GM23338 (cell line): ENCODE measurements at regions not wholly inside any gene's neighbourhood (a gene's known extent, or its start where the extent isn't known, plus 50 kb on each side); places are given as distances from the start of the nearest gene placed in this dataset.

Experiments used
- ATAC-seq: fragments of 200-7000 bp; cut with Tn5 transposase; 3 replicates; pipeline ENCODE4 v1.9.1; 2020
- DNase-seq: peaks from one replicate; pipeline ENCODE4 v3.0.0-alpha.2; 2015; ENCODE audit warnings: low spot score
- H2AFZ ChIP-seq: fragments of 200-600 bp; sonication (generic); 2 replicates; pipeline ENCODE4 v1.8.0; 2016; ENCODE audit warnings: antibody characterized with exemption, mild to moderate bottlenecking, moderate library complexity
- H3F3A ChIP-seq: fragments of 200-600 bp; sonication (generic); replicated peaks from 2 replicates; pipeline ENCODE4 v1.8.0; 2017; ENCODE audit warnings: antibody characterized with exemption, mixed run types, low read depth
- H3K27ac ChIP-seq: fragments of 200-600 bp; sonication (generic); 2 replicates; pipeline ENCODE4 v1.6.1; 2016; ENCODE audit warnings: low read depth
- H3K27me3 ChIP-seq: fragments of 200-600 bp; sonication (generic); 2 replicates; pipeline ENCODE4 v1.8.0; 2016; ENCODE audit warnings: mild to moderate bottlenecking, mixed run types, moderate library complexity; ENCODE audit not compliant: insufficient read depth
- H3K36me3 ChIP-seq: fragments of 200-600 bp; sonication (generic); 2 replicates; pipeline ENCODE4 v1.8.0; 2016; ENCODE audit warnings: mild to moderate bottlenecking; ENCODE audit not compliant: insufficient read depth
- H3K4me1 ChIP-seq: fragments of 200-600 bp; sonication (generic); 2 replicates; pipeline ENCODE4 v1.8.0; 2016; ENCODE audit warnings: mild to moderate bottlenecking, moderate library complexity; ENCODE audit not compliant: insufficient read depth
- H3K4me2 ChIP-seq: fragments of 200-600 bp; sonication (generic); 2 replicates; pipeline ENCODE4 v1.7.1; 2017; ENCODE audit warnings: mixed run types
- H3K4me3 ChIP-seq: fragments of 200-600 bp; sonication (generic); 2 replicates; pipeline ENCODE4 v1.6.1; 2016; ENCODE audit warnings: mixed run types
- H3K79me2 ChIP-seq: fragments of 200-600 bp; sonication (generic); replicated peaks from 2 replicates; pipeline ENCODE4 v1.8.0; 2017; ENCODE audit warnings: mild to moderate bottlenecking; ENCODE audit not compliant: insufficient read depth
- H3K9me2 ChIP-seq: fragments of 200-600 bp; sonication (generic); 2 replicates; pipeline ENCODE4 v1.8.0; 2017; ENCODE audit not compliant: insufficient read depth
- H4K20me1 ChIP-seq: fragments of 200-600 bp; sonication (generic); replicated peaks from 2 replicates; pipeline ENCODE4 v1.8.0; 2017; ENCODE audit warnings: mild to moderate bottlenecking; ENCODE audit not compliant: insufficient read depth
- H3K27ac Mint-ChIP-seq: 2 replicates; pipeline ENCODE4 v1.8.0; 2020; ENCODE audit warnings: inconsistent platforms, mild to moderate bottlenecking, moderate library complexity, mixed read lengths
- H3K27me3 Mint-ChIP-seq: 3 replicates; pipeline ENCODE4 v1.8.0; 2022; ENCODE audit warnings: low read depth, mild to moderate bottlenecking, moderate library complexity, mixed read lengths, inconsistent platforms; ENCODE audit not compliant: insufficient read depth, poor library complexity
- H3K36me3 Mint-ChIP-seq: 3 replicates; pipeline ENCODE4 v1.8.0; 2021; ENCODE audit warnings: low read depth, mild to moderate bottlenecking, inconsistent platforms, moderate library complexity, mixed read lengths
- H3K4me1 Mint-ChIP-seq: 3 replicates; pipeline ENCODE4 v1.8.0; 2020; ENCODE audit warnings: mild to moderate bottlenecking, inconsistent platforms, mixed read lengths
- H3K4me3 Mint-ChIP-seq: 3 replicates; pipeline ENCODE4 v1.8.0; 2021; ENCODE audit warnings: moderate library complexity, mild to moderate bottlenecking, inconsistent platforms, mixed read lengths
- H3K9me3 Mint-ChIP-seq: 3 replicates; pipeline ENCODE4 v1.8.0; 2020; ENCODE audit warnings: moderate library complexity, mild to moderate bottlenecking, inconsistent platforms, mixed read lengths
- EZH2 ChIP-seq: fragments of 200-600 bp; sonication (generic); IDR thresholded peaks from one replicate; pipeline ENCODE4 v1.8.0; 2017; ENCODE audit warnings: antibody characterized with exemption, mild to moderate bottlenecking, low read depth; ENCODE audit not compliant: unreplicated experiment
- EZH2phosphoT487 ChIP-seq: fragments of 200-600 bp; sonication (generic); IDR thresholded peaks from one replicate; pipeline ENCODE4 v1.8.1; 2018; ENCODE audit warnings: antibody characterized with exemption; ENCODE audit not compliant: unreplicated experiment
- JUNB ChIP-seq: IDR thresholded peaks from one replicate; pipeline ENCODE4 v1.6.1; 2016; ENCODE audit warnings: antibody characterized with exemption; ENCODE audit not compliant: unreplicated experiment
- NANOG ChIP-seq: IDR thresholded peaks from 2 replicates; pipeline ENCODE4 v1.6.1; 2016; ENCODE audit warnings: antibody characterized with exemption, borderline replicate concordance
- STAT1 ChIP-seq: IDR thresholded peaks from one replicate; pipeline ENCODE4 v1.6.1; 2016; ENCODE audit warnings: antibody characterized with exemption; ENCODE audit not compliant: unreplicated experiment
- ZNF114 ChIP-seq: fragments of 250-450 bp; sonication (Bioruptor Pico); IDR thresholded peaks from 2 replicates; pipeline ENCODE4 v1.5.0; 2020; ENCODE audit warnings: mild to moderate bottlenecking, moderate library complexity
- ZNF331 ChIP-seq: fragments of 250-450 bp; sonication (Bioruptor Pico); IDR thresholded peaks from 2 replicates; pipeline ENCODE4 v1.5.0; 2020; ENCODE audit warnings: low read depth, mild to moderate bottlenecking, moderate library complexity
- TF ChIP-seq, protein P1 (sequence below): fragments of 250-450 bp; sonication (Bioruptor Pico); IDR thresholded peaks from 2 replicates; pipeline ENCODE4 v1.5.0; 2020; ENCODE audit warnings: mild to moderate bottlenecking, moderate library complexity
- TF ChIP-seq, protein P2 (sequence below): IDR thresholded peaks from one replicate; pipeline ENCODE4 v1.6.1; 2018; ENCODE audit warnings: antibody characterized with exemption; ENCODE audit not compliant: unreplicated experiment
- TF ChIP-seq, protein P3 (sequence below), 2 experiments: fragments of 200-600 bp in 1 of 2; sonication (generic) in 1 of 2; conservative IDR thresholded peaks; 2 replicates each; pipeline versions ENCODE4 v1.5.1 to v1.6.1; 2016 to 2017; ENCODE audit warnings: antibody characterized with exemption in 2 of 2, low read depth in 2 of 2, mild to moderate bottlenecking in 2 of 2, moderate library complexity in 1 of 2
- TF ChIP-seq, protein P4 (sequence below): IDR thresholded peaks from 2 replicates; pipeline ENCODE4 v1.6.1; 2016; ENCODE audit warnings: antibody characterized with exemption

DNA sequence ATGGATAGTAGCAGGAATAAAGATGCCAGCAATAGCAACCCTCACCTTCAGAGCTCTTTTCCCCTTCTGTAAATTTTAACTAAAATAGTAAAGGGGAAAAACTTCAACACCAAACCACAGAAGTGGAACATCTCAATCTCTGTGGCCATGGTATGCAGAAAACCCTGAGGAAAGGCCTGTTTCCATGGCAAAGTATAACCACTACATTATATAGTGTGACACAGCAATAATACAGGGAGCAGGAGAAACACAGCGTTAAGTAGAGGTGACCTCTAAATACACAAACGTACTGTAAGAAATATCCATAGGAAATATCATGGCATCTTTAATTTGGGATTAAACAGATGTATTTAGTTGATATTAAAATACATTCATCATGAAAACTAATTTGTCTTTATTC lies 106.4 kb downstream of the SLC24A2 start:
- Mint-ChIP-seq H3K27me3 (no peaks in the 10 kb centered on the region), H3K4me3 (no peak overlapping the region), H3K9me3 (peaks cover 20% of the 10 kb centered on the region), H3K4me1 (peaks cover 16% of the 10 kb centered on the region), H3K27ac (no peak overlapping the region; the same call in 1 of the 2 replicates), H3K36me3 (peaks cover 20% of the 10 kb centered on the region)
- Histone ChIP-seq H2AFZ (no peak overlapping the region), H3K27ac (no peak overlapping the region), H3K4me2 (no peak overlapping the region), H3F3A (no peaks in the 10 kb centered on the region), H3K36me3 (peaks cover 4% of the 10 kb centered on the region; the same call in 1 of the 2 replicates), H4K20me1 (no peaks in the 10 kb centered on the region), H3K79me2 (no peaks in the 10 kb centered on the region), H3K27me3 (no peaks in the 10 kb centered on the region), H3K9me2 (no peaks in the 10 kb centered on the region), H3K4me3 (no peak overlapping the region), H3K4me1 (peaks cover 9% of the 10 kb centered on the region)
- TF ChIP-seq, protein P1, sequence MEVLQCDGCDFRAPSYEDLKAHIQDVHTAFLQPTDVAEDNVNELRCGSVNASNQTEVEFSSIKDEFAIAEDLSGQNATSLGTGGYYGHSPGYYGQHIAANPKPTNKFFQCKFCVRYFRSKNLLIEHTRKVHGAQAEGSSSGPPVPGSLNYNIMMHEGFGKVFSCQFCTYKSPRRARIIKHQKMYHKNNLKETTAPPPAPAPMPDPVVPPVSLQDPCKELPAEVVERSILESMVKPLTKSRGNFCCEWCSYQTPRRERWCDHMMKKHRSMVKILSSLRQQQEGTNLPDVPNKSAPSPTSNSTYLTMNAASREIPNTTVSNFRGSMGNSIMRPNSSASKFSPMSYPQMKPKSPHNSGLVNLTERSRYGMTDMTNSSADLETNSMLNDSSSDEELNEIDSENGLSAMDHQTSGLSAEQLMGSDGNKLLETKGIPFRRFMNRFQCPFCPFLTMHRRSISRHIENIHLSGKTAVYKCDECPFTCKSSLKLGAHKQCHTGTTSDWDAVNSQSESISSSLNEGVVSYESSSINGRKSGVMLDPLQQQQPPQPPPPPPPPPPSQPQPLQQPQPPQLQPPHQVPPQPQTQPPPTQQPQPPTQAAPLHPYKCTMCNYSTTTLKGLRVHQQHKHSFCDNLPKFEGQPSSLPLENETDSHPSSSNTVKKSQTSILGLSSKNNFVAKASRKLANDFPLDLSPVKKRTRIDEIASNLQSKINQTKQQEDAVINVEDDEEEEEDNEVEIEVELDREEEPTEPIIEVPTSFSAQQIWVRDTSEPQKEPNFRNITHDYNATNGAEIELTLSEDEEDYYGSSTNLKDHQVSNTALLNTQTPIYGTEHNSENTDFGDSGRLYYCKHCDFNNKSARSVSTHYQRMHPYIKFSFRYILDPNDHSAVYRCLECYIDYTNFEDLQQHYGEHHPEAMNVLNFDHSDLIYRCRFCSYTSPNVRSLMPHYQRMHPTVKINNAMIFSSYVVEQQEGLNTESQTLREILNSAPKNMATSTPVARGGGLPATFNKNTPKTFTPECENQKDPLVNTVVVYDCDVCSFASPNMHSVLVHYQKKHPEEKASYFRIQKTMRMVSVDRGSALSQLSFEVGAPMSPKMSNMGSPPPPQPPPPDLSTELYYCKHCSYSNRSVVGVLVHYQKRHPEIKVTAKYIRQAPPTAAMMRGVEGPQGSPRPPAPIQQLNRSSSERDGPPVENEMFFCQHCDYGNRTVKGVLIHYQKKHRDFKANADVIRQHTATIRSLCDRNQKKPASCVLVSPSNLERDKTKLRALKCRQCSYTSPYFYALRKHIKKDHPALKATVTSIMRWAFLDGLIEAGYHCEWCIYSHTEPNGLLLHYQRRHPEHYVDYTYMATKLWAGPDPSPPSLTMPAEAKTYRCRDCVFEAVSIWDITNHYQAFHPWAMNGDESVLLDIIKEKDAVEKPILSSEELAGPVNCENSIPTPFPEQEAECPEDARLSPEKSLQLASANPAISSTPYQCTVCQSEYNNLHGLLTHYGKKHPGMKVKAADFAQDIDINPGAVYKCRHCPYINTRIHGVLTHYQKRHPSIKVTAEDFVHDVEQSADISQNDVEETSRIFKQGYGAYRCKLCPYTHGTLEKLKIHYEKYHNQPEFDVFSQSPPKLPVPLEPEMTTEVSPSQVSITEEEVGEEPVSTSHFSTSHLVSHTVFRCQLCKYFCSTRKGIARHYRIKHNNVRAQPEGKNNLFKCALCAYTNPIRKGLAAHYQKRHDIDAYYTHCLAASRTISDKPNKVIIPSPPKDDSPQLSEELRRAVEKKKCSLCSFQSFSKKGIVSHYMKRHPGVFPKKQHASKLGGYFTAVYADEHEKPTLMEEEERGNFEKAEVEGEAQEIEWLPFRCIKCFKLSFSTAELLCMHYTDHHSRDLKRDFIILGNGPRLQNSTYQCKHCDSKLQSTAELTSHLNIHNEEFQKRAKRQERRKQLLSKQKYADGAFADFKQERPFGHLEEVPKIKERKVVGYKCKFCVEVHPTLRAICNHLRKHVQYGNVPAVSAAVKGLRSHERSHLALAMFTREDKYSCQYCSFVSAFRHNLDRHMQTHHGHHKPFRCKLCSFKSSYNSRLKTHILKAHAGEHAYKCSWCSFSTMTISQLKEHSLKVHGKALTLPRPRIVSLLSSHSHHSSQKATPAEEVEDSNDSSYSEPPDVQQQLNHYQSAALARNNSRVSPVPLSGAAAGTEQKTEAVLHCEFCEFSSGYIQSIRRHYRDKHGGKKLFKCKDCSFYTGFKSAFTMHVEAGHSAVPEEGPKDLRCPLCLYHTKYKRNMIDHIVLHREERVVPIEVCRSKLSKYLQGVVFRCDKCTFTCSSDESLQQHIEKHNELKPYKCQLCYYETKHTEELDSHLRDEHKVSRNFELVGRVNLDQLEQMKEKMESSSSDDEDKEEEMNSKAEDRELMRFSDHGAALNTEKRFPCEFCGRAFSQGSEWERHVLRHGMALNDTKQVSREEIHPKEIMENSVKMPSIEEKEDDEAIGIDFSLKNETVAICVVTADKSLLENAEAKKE, result no peak
- TF ChIP-seq EZH2 (no peak), STAT1 (no peak), JUNB (no peak), NANOG (no peak), EZH2phosphoT487 (no peak), ZNF331 (CRISPR knock-in tag) (no peak), ZNF114 (CRISPR knock-in tag) (no peak)
- TF ChIP-seq, protein P2, sequence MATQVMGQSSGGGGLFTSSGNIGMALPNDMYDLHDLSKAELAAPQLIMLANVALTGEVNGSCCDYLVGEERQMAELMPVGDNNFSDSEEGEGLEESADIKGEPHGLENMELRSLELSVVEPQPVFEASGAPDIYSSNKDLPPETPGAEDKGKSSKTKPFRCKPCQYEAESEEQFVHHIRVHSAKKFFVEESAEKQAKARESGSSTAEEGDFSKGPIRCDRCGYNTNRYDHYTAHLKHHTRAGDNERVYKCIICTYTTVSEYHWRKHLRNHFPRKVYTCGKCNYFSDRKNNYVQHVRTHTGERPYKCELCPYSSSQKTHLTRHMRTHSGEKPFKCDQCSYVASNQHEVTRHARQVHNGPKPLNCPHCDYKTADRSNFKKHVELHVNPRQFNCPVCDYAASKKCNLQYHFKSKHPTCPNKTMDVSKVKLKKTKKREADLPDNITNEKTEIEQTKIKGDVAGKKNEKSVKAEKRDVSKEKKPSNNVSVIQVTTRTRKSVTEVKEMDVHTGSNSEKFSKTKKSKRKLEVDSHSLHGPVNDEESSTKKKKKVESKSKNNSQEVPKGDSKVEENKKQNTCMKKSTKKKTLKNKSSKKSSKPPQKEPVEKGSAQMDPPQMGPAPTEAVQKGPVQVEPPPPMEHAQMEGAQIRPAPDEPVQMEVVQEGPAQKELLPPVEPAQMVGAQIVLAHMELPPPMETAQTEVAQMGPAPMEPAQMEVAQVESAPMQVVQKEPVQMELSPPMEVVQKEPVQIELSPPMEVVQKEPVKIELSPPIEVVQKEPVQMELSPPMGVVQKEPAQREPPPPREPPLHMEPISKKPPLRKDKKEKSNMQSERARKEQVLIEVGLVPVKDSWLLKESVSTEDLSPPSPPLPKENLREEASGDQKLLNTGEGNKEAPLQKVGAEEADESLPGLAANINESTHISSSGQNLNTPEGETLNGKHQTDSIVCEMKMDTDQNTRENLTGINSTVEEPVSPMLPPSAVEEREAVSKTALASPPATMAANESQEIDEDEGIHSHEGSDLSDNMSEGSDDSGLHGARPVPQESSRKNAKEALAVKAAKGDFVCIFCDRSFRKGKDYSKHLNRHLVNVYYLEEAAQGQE, result no peak
- TF ChIP-seq, protein P3, sequence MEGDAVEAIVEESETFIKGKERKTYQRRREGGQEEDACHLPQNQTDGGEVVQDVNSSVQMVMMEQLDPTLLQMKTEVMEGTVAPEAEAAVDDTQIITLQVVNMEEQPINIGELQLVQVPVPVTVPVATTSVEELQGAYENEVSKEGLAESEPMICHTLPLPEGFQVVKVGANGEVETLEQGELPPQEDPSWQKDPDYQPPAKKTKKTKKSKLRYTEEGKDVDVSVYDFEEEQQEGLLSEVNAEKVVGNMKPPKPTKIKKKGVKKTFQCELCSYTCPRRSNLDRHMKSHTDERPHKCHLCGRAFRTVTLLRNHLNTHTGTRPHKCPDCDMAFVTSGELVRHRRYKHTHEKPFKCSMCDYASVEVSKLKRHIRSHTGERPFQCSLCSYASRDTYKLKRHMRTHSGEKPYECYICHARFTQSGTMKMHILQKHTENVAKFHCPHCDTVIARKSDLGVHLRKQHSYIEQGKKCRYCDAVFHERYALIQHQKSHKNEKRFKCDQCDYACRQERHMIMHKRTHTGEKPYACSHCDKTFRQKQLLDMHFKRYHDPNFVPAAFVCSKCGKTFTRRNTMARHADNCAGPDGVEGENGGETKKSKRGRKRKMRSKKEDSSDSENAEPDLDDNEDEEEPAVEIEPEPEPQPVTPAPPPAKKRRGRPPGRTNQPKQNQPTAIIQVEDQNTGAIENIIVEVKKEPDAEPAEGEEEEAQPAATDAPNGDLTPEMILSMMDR (conservative IDR thresholded peaks at IDR 0.05; ENCODE audit: low read depth in 2 of 2), result no peak
- TF ChIP-seq, protein P4, sequence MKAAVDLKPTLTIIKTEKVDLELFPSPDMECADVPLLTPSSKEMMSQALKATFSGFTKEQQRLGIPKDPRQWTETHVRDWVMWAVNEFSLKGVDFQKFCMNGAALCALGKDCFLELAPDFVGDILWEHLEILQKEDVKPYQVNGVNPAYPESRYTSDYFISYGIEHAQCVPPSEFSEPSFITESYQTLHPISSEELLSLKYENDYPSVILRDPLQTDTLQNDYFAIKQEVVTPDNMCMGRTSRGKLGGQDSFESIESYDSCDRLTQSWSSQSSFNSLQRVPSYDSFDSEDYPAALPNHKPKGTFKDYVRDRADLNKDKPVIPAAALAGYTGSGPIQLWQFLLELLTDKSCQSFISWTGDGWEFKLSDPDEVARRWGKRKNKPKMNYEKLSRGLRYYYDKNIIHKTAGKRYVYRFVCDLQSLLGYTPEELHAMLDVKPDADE, result no peak
- DNase-seq (no peak), ATAC-seq (no peak)
